Osteocyte (in vitro differentiated cells): ENCODE measurements at regions not wholly inside any gene's neighbourhood (a gene's known extent, or its start where the extent isn't known, plus 50 kb on each side); places are given as distances from the start of the nearest gene placed in this dataset.

Experiments used
- DNase-seq: peaks from one replicate; pipeline ENCODE4 v3.0.0; 2021; ENCODE audit warnings: mixed read lengths; ENCODE audit not compliant: unreplicated experiment; ENCODE audit errors: extremely low spot score
- H3K27ac Mint-ChIP-seq: one replicate; pipeline ENCODE4 v1.8.0; 2021; ENCODE audit warnings: mild to moderate bottlenecking, mixed read lengths; ENCODE audit not compliant: unreplicated experiment
- H3K27me3 Mint-ChIP-seq: one replicate; pipeline ENCODE4 v1.8.0; 2021; ENCODE audit warnings: mixed read lengths; ENCODE audit not compliant: unreplicated experiment
- H3K36me3 Mint-ChIP-seq: one replicate; pipeline ENCODE4 v1.8.0; 2021; ENCODE audit warnings: mixed read lengths; ENCODE audit not compliant: unreplicated experiment
- H3K4me1 Mint-ChIP-seq: one replicate; pipeline ENCODE4 v1.8.0; 2021; ENCODE audit warnings: mixed read lengths; ENCODE audit not compliant: unreplicated experiment
- H3K4me3 Mint-ChIP-seq: one replicate; pipeline ENCODE4 v1.8.0; 2021; ENCODE audit warnings: mild to moderate bottlenecking, moderate library complexity, mixed read lengths; ENCODE audit not compliant: unreplicated experiment
- H3K9me3 Mint-ChIP-seq: one replicate; pipeline ENCODE4 v1.8.0; 2021; ENCODE audit warnings: mixed read lengths; ENCODE audit not compliant: unreplicated experiment
- CTCF ChIP-seq: fragments of 200-600 bp; sonication (generic); IDR thresholded peaks from 2 replicates; pipeline ENCODE4 v1.5.0; 2021; ENCODE audit warnings: antibody characterized with exemption, mild to moderate bottlenecking, moderate library complexity

- Mint-ChIP-seq H3K27ac (no peak overlapping the region), H3K9me3 (peaks cover 14% of the 10 kb centered on the region), H3K27me3 (no peaks in the 10 kb centered on the region), H3K4me1 (no peaks in the 10 kb centered on the region), H3K36me3 (no peaks in the 10 kb centered on the region), H3K4me3 (no peak overlapping the region)
- TF ChIP-seq CTCF: no peak
- DNase-seq: no peak
Measured at GRCh38 chr14:66244834-66245233, 241.3 kb upstream of the CCDC196 start.

GRCh38 chr14:66247662-66248193, 238.4 kb upstream of the CCDC196 start:
- Mint-ChIP-seq H3K9me3 (peaks cover 18% of the 10 kb centered on the region), H3K36me3 (no peaks in the 10 kb centered on the region), H3K4me1 (no peaks in the 10 kb centered on the region), H3K27ac (no peak overlapping the region), H3K27me3 (no peaks in the 10 kb centered on the region), H3K4me3 (no peak overlapping the region)
- TF ChIP-seq CTCF: no peak
- no peak for DNase-seq

GRCh38 chr14:66248256-66248655, 237.9 kb upstream of the CCDC196 start:
- H3K4me3 Mint-ChIP-seq: no peak overlapping the region
- H3K27me3 Mint-ChIP-seq: no peaks in the 10 kb centered on the region
- H3K9me3 Mint-ChIP-seq: peaks cover 18% of the 10 kb centered on the region
- H3K27ac Mint-ChIP-seq: no peak overlapping the region
- no peaks in the 10 kb centered on the region for H3K4me1 Mint-ChIP-seq
- DNase-seq: no peak
- no peak for TF ChIP-seq CTCF
- no peaks in the 10 kb centered on the region for H3K36me3 Mint-ChIP-seq

- Mint-ChIP-seq H3K4me1 (no peaks in the 10 kb centered on the region), H3K27me3 (no peaks in the 10 kb centered on the region), H3K36me3 (no peaks in the 10 kb centered on the region), H3K9me3 (peaks cover 18% of the 10 kb centered on the region), H3K4me3 (no peak overlapping the region), H3K27ac (no peak overlapping the region)
- no peak for TF ChIP-seq CTCF
- no peak for DNase-seq
Measured at GRCh38 chr14:66249544-66249943, 236.6 kb upstream of the CCDC196 start.

- peaks cover 35% of the 10 kb centered on the region for H3K9me3 Mint-ChIP-seq
- no peak for DNase-seq
- no peaks in the 10 kb centered on the region for H3K27me3 Mint-ChIP-seq
- H3K4me1 Mint-ChIP-seq: no peaks in the 10 kb centered on the region
- TF ChIP-seq CTCF: no peak
- no peaks in the 10 kb centered on the region for H3K36me3 Mint-ChIP-seq
- H3K27ac Mint-ChIP-seq: no peak overlapping the region
- H3K4me3 Mint-ChIP-seq: no peak overlapping the region
Measured at GRCh38 chr14:66254038-66254437, 232.1 kb upstream of the CCDC196 start.
